Breast epithelium (tissue), 4 donors: ENCODE measurements at regions not wholly inside any gene's neighbourhood (a gene's known extent, or its start where the extent isn't known, plus 50 kb on each side); places are given as distances from the start of the nearest gene placed in this dataset.
"Not testable (repeated sequence)": the region's sequence is repeated elsewhere in the genome, so short reads cannot be mapped to it uniquely, and the experiment has no call there.

Experiments used
- DNase-seq, 2 donors: peaks; one replicate each; pipeline ENCODE4 v3.0.0-alpha.2; 2019; ENCODE audit warnings: low spot score in 2 of 2
- H3K27ac ChIP-seq, 2 donors: fragments of 200-600 bp; sonication (generic) in 1 of 2; one replicate each; pipeline ENCODE4 v1.5.1; 2016 to 2019; ENCODE audit warnings: mild to moderate bottlenecking in 1 of 2
- H3K27me3 ChIP-seq, 2 donors: fragments of 200-600 bp; sonication (generic) in 1 of 2; one replicate each; pipeline versions ENCODE4 v1.5.1 to v1.6.0; 2017 to 2019; ENCODE audit warnings: control low read depth in 1 of 2, mild to moderate bottlenecking in 1 of 2
- H3K36me3 ChIP-seq: fragments of 200-600 bp; one replicate; pipeline ENCODE4 v1.5.1; 2019
- H3K4me1 ChIP-seq, 2 donors: fragments of 200-600 bp; sonication (generic); one replicate each; pipeline ENCODE4 v1.5.1; 2016 to 2019; ENCODE audit warnings: control low read depth in 1 of 2
- H3K4me3 ChIP-seq, 3 donors: fragments of 200-600 bp; sonication (generic); 1 replicate in 2 of 3; 2 replicates in 1 of 3; pipeline ENCODE4 v1.5.1; 2016 to 2019; ENCODE audit warnings: mild to moderate bottlenecking in 3 of 3, moderate library complexity in 2 of 3
- H3K9me3 ChIP-seq, 2 donors: fragments of 200-600 bp; sonication (generic) in 1 of 2; one replicate each; pipeline ENCODE4 v1.5.1; 2016 to 2019; ENCODE audit warnings: control low read depth in 1 of 2
- CTCF ChIP-seq, 3 donors: fragments of 450-650 bp; IDR thresholded peaks; one replicate each; pipeline ENCODE4 v1.5.1; 2016 to 2017; ENCODE audit warnings: antibody characterized with exemption in 3 of 3, mild to moderate bottlenecking in 3 of 3, moderate library complexity in 3 of 3
- POLR2A ChIP-seq: fragments of 450-650 bp; IDR thresholded peaks from one replicate; pipeline ENCODE4 v1.6.1; 2016; ENCODE audit warnings: antibody characterized with exemption, mild to moderate bottlenecking, moderate library complexity
- POLR2AphosphoS5 ChIP-seq, 3 donors: sonication (generic); formaldehyde crosslinking; IDR thresholded peaks; one replicate each; pipeline ENCODE4 v1.6.1; 2017; ENCODE audit warnings: antibody characterized with exemption in 3 of 3
- intact Hi-C: fragments of 100-400 bp; cut with DNase I; formaldehyde crosslinking; loops from one replicate; pipeline ENCODE4 v1.15.1; 2023; ENCODE audit warnings: low total_unique reads

DNA sequence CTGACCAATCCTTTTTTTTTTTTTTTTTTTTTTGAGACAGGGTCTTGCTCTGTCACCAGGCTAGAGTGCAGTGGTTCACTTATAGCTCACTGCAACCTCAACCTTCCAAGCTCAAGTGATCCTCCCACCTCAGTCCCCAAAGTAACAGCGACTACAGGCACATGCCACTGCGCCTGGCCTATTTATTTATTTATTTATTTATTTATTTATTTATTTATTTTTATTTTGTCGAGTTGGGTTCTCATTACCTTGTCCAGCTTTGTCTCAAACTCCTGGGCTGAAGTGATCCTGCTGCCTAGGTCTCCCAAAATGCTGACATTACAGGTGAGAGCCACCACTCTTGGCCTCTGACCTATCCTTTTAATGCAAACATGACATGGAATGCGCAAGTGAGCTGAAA is 124.4 kb downstream of the GXYLT1 start:
- TF ChIP-seq POLR2A = no peak
- no peak for TF ChIP-seq POLR2AphosphoS5 (IDR thresholded peaks at IDR 0.05)
- TF ChIP-seq CTCF (IDR thresholded peaks at IDR 0.05) = no peak
- H3K27ac ChIP-seq = no peak overlapping the region
- intact Hi-C loops = no loop called here
- no peak overlapping the region for H3K4me3 ChIP-seq
- H3K27me3 ChIP-seq = no peaks in the 10 kb centered on the region
- H3K9me3 ChIP-seq = no peaks in the 10 kb centered on the region
- no peaks in the 10 kb centered on the region for H3K4me1 ChIP-seq
- no peak for DNase-seq
- no peaks in the 10 kb centered on the region for H3K36me3 ChIP-seq

- no peaks in the 10 kb centered on the region for H3K4me1 ChIP-seq
- H3K27me3 ChIP-seq = no peaks in the 10 kb centered on the region
- intact Hi-C loops = no loop called here
- H3K27ac ChIP-seq = no peak overlapping the region
- TF ChIP-seq POLR2AphosphoS5 (IDR thresholded peaks at IDR 0.05) (no peak), CTCF (IDR thresholded peaks at IDR 0.05) (no peak), POLR2A (no peak)
- no peaks in the 10 kb centered on the region for H3K9me3 ChIP-seq
- H3K4me3 ChIP-seq = no peak overlapping the region
- DNase-seq = no peak
- H3K36me3 ChIP-seq = no peaks in the 10 kb centered on the region
Observed at GRCh38 chr12:42019746-42020145, 124.9 kb downstream of the GXYLT1 start.

- TF ChIP-seq POLR2AphosphoS5 (IDR thresholded peaks at IDR 0.05) (no peak), POLR2A (no peak), CTCF (IDR thresholded peaks at IDR 0.05) (no peak)
- Histone ChIP-seq H3K27ac (no peak overlapping the region), H3K9me3 (no peaks in the 10 kb centered on the region), H3K4me1 (no peaks in the 10 kb centered on the region), H3K4me3 (no peak overlapping the region), H3K27me3 (no peaks in the 10 kb centered on the region), H3K36me3 (no peaks in the 10 kb centered on the region)
- no peak for DNase-seq
- intact Hi-C loops = no loop called here
Observed at GRCh38 chr12:42017051-42017450, 127.6 kb downstream of the GXYLT1 start.

DNA sequence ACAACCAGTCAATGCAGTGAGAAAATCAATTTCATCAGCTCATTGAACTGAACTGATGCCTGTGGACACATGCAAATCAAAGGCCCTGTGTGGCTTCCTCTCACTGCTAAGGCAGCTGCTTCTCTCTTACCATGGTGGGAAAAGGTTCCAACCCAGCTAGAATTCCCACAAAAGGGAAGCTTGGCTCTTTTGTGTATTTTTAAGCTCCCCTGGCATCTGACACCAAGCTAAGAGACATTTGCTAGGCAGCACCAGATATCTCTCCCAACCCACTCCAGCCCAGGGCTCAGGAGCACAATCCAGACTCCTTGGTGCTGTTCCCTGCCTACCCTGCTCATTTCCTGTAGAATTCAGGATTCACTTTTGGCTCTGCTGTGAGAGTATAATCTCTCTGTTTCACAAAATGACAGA is 129.6 kb downstream of the GXYLT1 start:
- Histone ChIP-seq H3K4me1 (no peaks in the 10 kb centered on the region), H3K27me3 (no peaks in the 10 kb centered on the region), H3K4me3 (no peak overlapping the region), H3K9me3 (no peaks in the 10 kb centered on the region), H3K36me3 (no peaks in the 10 kb centered on the region), H3K27ac (no peak overlapping the region)
- TF ChIP-seq POLR2A (no peak), POLR2AphosphoS5 (IDR thresholded peaks at IDR 0.05) (no peak), CTCF (IDR thresholded peaks at IDR 0.05) (no peak)
- DNase-seq = no peak
- intact Hi-C loops = no loop called here

DNA sequence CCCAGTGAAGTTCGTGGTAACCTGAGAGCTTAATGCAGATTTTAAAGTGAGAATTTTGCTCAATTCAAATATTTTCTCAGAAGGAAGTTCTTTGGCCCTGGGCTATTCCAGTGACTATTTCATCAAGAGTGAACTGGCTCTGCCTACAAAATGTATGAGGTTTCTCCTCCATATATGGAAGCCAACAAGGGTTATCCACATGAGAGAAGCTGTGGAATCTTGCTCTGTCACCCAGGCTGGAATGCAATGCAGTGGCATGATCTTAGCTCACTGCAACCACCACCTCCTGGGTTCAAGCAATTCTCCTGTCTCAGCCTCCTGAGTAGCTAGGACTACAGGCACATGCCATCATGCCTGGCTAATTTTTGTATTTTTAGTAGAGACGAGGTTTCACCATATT is 132.2 kb downstream of the GXYLT1 start:
- intact Hi-C loops, H3K27ac ChIP-seq, H3K36me3 ChIP-seq, DNase-seq, H3K9me3 ChIP-seq, H3K4me1 ChIP-seq, H3K4me3 ChIP-seq, H3K27me3 ChIP-seq: not testable (repeated sequence)

GRCh38 chr12:42010715-42011114 is 134.0 kb downstream of the GXYLT1 start:
- DNase-seq = no peak
- intact Hi-C loops = no loop called here
- no peak for TF ChIP-seq POLR2AphosphoS5 (IDR thresholded peaks at IDR 0.05)
- TF ChIP-seq CTCF (IDR thresholded peaks at IDR 0.05) = no peak
- no peak for TF ChIP-seq POLR2A
- H3K36me3 ChIP-seq = no peaks in the 10 kb centered on the region
- no peak overlapping the region for H3K4me3 ChIP-seq
- H3K9me3 ChIP-seq = no peaks in the 10 kb centered on the region
- no peaks in the 10 kb centered on the region for H3K27me3 ChIP-seq
- no peaks in the 10 kb centered on the region for H3K4me1 ChIP-seq
- H3K27ac ChIP-seq = no peak overlapping the region
